ENCODE measurements at regions not wholly inside any gene's neighbourhood (a gene's known extent, or its start where the extent isn't known, plus 50 kb on each side); places are given as distances from the start of the nearest gene placed in this dataset.

DNA sequence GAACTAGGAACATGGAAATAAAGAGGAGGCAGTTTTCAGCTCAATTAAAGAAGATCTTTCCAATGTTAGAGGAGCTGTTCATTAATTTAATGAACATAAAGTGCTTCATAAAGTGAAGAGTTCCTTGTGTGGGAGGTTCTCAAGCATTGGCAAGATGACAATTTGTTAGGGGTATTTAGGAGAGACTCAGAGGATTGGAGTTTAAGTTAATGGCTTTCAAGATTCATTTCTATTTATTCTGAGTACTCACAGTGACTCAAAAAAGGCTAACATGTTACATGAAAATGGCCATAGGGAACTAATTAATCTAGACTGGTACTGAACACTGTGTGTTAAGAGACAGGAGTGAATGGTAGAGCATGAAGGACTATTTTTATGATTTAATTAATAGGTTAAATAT is 55.4 kb upstream of the CDH12 start:
- H3K36me3 ChIP-seq (ENCODE audit: control insufficient read depth, insufficient read depth, low read length): no peaks in the 10 kb centered on the region
- FAIRE-seq (no peak), DNase-seq (ENCODE audit: low read depth) (no peak)
- H3K27me3 ChIP-seq (ENCODE audit: control insufficient read depth, insufficient read depth, low read length): no peaks in the 10 kb centered on the region
- H3K4me3 ChIP-seq (ENCODE audit: low read depth, low read length): no peak overlapping the region
- TF ChIP-seq, protein P1, sequence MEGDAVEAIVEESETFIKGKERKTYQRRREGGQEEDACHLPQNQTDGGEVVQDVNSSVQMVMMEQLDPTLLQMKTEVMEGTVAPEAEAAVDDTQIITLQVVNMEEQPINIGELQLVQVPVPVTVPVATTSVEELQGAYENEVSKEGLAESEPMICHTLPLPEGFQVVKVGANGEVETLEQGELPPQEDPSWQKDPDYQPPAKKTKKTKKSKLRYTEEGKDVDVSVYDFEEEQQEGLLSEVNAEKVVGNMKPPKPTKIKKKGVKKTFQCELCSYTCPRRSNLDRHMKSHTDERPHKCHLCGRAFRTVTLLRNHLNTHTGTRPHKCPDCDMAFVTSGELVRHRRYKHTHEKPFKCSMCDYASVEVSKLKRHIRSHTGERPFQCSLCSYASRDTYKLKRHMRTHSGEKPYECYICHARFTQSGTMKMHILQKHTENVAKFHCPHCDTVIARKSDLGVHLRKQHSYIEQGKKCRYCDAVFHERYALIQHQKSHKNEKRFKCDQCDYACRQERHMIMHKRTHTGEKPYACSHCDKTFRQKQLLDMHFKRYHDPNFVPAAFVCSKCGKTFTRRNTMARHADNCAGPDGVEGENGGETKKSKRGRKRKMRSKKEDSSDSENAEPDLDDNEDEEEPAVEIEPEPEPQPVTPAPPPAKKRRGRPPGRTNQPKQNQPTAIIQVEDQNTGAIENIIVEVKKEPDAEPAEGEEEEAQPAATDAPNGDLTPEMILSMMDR (IDR thresholded peaks at IDR 0.05; ENCODE audit: insufficient read depth, low read length, severe bottlenecking): no peak

DNA sequence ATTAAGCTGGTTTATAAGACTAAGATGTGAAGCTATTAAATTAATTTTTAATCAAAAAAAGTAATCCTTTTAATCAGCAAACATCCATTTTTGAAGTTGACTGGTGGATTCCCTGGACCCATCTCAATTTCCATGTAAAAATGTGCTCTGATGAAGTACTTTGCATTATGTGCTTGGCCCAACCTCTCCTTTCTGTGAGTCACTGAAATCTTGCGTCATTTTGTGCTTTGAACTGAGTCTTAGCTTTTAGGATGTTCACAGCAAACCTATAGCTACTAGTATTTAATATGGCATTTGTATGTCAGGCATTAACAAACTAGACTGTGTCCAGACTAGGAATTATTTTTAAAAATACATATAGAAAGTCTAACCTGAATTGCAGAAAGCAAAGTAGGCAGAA is 55.0 kb upstream of the CDH12 start:
- no peak overlapping the region for H3K4me3 ChIP-seq (ENCODE audit: low read depth, low read length)
- FAIRE-seq (no peak), DNase-seq (ENCODE audit: low read depth) (peak; percentile 25)
- H3K27me3 ChIP-seq (ENCODE audit: control insufficient read depth, insufficient read depth, low read length): no peaks in the 10 kb centered on the region
- TF ChIP-seq, protein P1 (IDR thresholded peaks at IDR 0.05; ENCODE audit: insufficient read depth, low read length, severe bottlenecking): no peak
- H3K36me3 ChIP-seq (ENCODE audit: control insufficient read depth, insufficient read depth, low read length): no peaks in the 10 kb centered on the region

Measured in bronchial epithelial cell (primary cell).